HepG2 (cell line): ENCODE measurements at regions not wholly inside any gene's neighbourhood (a gene's known extent, or its start where the extent isn't known, plus 50 kb on each side); places are given as distances from the start of the nearest gene placed in this dataset.

Experiments used
- BRD4 ChIP-seq: sonication (generic); formaldehyde crosslinking; IDR thresholded peaks from 2 replicates; pipeline ENCODE4 v1.4.0; 2020; ENCODE audit warnings: missing genetic modification reagents
- IRF1 ChIP-seq: sonication (generic); formaldehyde crosslinking; IDR thresholded peaks from 2 replicates; pipeline ENCODE4 v1.4.0; 2020; ENCODE audit warnings: low read depth, mild to moderate bottlenecking, missing genetic modification reagents
- MZF1 ChIP-seq: sonication (generic); formaldehyde crosslinking; IDR thresholded peaks from 2 replicates; pipeline ENCODE4 v1.8.1; 2023; ENCODE audit warnings: mild to moderate bottlenecking, missing genetic modification reagents, borderline replicate concordance
- REXO4 ChIP-seq: sonication (generic); formaldehyde crosslinking; IDR thresholded peaks from 2 replicates; pipeline ENCODE4 v1.8.0; 2022; ENCODE audit warnings: missing genetic modification reagents, mild to moderate bottlenecking, borderline replicate concordance
- TGIF2 ChIP-seq: IDR thresholded peaks from 2 replicates; pipeline ENCODE4 v1.6.1; 2016; ENCODE audit warnings: control low read depth, missing compliant biosample characterization
- ZBTB4 ChIP-seq: sonication (generic); formaldehyde crosslinking; IDR thresholded peaks from 2 replicates; pipeline ENCODE4 v1.4.0; 2020; ENCODE audit warnings: missing genetic modification reagents, mild to moderate bottlenecking, borderline replicate concordance
- ZBTB49 ChIP-seq: sonication (generic); formaldehyde crosslinking; IDR thresholded peaks from 2 replicates; pipeline ENCODE4 v1.4.0; 2020; ENCODE audit warnings: missing genetic modification reagents, borderline replicate concordance
- ZFY ChIP-seq: sonication (generic); formaldehyde crosslinking; IDR thresholded peaks from 2 replicates; pipeline ENCODE4 v1.4.0; 2020; ENCODE audit warnings: missing genetic modification reagents
- ZNF652 ChIP-seq: IDR thresholded peaks from 2 replicates; pipeline ENCODE4 v1.6.1; 2016; ENCODE audit warnings: low read depth, borderline replicate concordance
- ZNF7 ChIP-seq: IDR thresholded peaks from 2 replicates; pipeline ENCODE4 v1.6.1; 2016; ENCODE audit warnings: missing biosample characterization, missing genetic modification reagents
- ZNF773 ChIP-seq: sonication (generic); formaldehyde crosslinking; IDR thresholded peaks from 2 replicates; pipeline ENCODE4 v1.4.0; 2020; ENCODE audit warnings: missing genetic modification reagents, borderline replicate concordance

- no peak for TF ChIP-seq MZF1 (CRISPR knock-in tag)
- no peak for TF ChIP-seq ZFY
- TF ChIP-seq BRD4, result no peak
- no peak for TF ChIP-seq ZBTB49 (CRISPR knock-in tag)
- 0 out of 2 replicates have a peak, but pooled peaks have one; percentile 9 for TF ChIP-seq ZNF652
- TF ChIP-seq ZBTB4, result no peak
- no peak for TF ChIP-seq ZNF7 (CRISPR knock-in tag)
- no peak for TF ChIP-seq REXO4 (CRISPR knock-in tag)
- TF ChIP-seq TGIF2 (CRISPR knock-in tag), result no peak
- TF ChIP-seq IRF1 (CRISPR knock-in tag), result no peak
- no peak for TF ChIP-seq ZNF773 (CRISPR knock-in tag)
Observed at GRCh38 chr7:22001345-22002004, 55.8 kb upstream of the CDCA7L start (continued).
